HG03520 (cell line): ENCODE measurements at regions not wholly inside any gene's neighbourhood (a gene's known extent, or its start where the extent isn't known, plus 50 kb on each side); places are given as distances from the start of the nearest gene placed in this dataset.

ENCODE experiments used
- ATAC-seq: cut with Tn5 transposase; IDR thresholded peaks from one replicate; pipeline ENCODE4 v1.9.1; 2021; ENCODE audit warnings: mild to moderate bottlenecking, moderate library complexity; ENCODE audit not compliant: unreplicated experiment

DNA sequence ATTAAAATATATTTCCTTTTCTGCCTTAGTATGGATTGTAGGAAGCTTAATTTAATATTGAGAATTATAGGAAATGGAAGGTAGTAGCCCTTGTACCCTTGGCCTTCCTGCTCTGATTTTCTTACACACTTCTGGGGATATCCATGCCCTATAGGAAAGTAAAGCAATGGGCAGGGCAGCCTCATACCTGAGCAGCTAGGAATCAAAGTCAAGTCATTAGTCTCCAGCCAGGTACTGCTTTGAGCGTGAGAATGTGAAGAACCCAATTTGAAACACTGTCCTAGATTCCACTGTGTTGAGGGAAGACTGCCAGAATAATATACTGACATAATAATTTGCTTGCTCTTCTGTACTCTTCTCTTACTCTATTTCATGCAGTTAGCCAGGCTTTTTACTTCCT lies 51.0 kb upstream of the L3MBTL3 start:
- ATAC-seq = no peak

DNA sequence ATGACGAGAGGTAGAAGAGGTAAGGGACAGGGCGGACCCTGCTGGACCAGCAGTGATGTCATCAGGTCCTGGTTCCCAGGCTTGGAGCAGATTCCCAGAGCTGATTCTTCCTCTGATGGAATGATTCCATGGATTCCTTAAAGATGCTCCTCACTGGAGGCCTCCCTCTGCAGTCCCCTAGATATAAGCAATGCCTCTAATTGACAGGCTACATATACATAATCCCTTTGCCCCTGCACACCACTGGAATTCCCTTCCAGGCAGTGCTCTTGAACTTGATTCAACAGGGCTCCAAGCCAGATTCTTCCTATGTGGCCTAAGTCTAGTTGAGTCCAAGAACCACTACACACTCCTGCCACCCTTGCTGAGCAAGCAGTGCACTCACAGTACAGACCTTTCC lies 52.3 kb upstream of the L3MBTL3 start:
- ATAC-seq = no peak

DNA sequence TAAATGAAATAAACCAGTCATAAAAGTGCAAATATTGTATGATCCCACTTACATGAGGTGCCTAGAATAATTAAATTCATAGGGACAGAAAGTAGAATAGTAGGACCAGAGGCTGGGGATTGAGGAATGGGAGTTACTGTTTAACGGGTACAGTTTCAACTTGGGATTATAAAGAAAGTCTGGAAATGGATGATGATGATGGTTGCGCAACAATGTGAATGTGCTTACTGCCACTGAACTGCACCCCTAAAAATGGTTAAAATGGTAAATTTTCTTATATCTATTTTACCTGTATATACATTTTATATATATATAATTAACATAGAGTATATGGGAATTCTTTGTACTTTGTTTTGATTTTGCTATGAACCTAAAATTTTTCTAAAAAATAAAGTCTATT lies 53.3 kb upstream of the L3MBTL3 start:
- ATAC-seq = no peak

DNA sequence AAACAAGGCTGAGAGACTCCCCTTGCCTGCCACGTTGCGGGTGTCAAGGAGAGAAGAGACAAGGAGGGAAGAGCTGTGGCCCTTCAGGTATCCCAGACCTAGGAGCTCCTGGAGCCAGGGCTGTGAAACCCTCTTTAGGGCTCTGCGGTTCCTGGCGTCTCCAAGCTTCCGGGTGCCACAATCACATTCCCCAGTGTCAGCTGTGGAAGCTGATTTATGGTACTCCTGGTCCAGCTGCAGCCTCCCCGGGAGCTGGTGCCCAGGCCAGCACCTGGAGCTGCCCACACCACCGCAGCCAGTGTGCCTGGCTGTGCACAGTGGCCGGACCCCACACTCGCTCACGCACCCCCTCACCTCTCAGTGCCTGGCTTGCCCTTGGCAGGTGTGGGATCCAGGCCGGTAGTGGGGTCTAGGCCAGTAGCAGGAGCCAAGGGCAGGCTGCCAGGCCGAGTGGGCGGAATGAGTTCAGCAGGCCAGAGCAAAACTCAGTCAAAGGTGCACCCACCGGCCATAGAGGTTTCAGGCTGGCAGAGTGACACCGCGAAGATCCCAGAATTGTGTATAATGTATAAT lies 58.9 kb upstream of the L3MBTL3 start:
- ATAC-seq = no peak

DNA sequence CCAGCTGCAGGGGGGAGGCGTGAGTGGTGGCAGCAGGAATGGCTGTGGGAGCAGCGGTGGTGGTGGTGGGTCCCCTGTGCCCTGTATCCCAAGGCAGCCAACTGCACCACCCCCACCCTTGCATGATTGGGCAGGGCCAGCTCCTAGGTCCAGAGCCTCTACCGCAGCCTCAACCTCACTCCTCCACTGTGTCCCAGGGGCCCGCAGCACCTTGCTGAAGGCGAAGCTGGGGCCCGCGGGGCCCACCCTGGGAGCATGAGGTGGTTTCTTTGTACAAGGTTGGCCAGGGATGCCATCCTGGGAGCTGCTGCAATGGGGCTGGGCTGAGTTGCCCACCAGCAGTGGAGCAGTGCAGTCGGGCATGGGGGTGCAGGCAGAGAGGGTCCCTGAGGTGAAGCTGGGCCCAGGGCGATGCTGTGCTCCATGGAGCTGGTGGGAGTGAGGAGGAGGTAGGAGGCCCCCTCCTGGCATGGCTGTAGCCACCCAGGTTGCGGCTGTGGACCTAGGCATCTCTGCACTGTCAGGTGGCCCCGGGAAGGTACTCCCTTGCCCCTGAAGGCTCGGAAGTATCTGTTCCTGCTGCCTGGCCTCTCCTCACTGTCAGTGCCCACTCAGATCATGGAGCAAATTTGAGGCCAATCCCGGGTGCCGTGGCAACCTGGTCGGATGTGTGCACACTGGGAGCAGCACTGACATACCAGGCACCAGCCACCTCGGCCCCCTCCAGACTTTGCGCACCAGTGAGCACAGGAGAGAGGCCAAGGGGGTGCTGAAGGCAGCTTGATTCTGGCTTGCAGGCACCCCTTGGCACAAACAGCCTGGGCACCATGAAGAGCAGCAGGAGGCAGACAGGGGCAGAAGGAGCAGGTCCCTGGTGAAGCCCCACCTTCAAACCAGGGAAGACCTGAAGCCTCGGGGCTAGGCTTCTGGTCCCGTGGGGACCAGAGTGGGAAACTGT lies 60.2 kb upstream of the L3MBTL3 start:
- ATAC-seq = no peak

DNA sequence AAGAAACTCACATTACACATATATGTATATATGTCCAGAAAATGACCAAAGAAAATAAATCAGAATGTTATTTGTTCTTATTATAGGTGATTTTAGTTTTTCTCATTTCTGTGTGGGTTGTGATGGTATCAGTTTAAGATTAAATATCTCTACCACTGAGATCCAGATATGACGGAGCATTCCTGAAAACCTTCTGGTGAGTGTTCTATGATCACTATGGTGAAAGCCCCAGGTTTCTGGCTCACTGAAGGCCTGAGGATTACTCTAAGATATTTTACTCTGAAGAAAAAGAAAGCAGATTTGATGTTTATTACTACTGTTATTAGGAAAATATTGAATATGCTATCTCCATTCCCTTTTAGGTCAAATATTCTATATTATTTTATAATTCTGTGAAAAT lies 62.8 kb upstream of the L3MBTL3 start:
- no peak for ATAC-seq

DNA sequence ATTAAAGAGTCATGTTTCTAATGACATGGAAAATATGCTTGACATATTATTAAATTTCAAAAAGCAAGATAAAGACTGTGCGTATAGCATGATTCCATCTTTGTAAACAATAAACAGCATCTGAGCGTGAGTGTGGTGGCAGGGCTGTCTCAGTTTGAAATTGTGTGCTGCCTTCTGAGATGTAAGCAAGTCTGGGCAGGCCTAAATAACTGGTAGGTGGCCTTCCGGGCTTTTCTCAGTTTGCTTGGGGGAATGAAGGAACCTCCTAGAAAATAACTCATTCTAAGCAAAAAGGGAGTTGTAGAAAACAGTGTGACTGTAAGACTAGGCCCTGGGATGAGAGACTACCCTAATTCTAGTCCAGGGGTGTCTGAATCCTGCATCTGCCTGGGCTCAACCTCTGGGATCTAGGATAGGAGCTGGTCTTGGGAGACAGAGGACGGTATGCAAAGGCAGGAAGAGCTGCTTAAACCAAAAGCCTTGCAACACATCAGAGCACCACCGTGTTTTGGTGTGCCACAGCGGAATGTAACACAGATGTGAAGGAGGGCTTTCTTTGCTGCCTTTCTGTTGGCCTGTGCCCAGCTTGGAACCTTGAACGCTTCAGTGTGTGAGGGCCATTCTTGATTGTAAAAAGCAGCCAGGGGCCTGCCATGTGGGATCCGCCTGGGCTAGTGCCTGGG lies 63.5 kb upstream of the L3MBTL3 start:
- ATAC-seq = no peak

DNA sequence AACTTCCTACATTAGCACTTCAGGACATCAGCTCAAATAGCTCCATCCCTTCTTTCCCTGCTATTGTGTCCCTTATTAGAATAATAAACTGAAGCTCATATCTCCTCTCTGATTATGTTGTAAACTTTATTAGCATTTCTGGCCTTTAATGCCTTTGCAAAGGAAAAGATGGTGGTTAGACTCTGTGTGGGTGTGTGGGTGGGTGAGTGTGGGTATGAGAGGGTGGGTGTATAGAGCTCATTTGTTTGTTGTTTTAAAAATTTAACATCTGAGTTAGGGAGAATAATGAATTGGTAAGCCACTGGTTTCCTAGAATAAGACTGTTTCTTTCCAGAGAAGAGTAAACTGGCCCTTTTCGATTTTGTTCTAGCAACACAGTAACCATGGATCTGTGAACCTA lies 70.6 kb upstream of the L3MBTL3 start:
- no peak for ATAC-seq

DNA sequence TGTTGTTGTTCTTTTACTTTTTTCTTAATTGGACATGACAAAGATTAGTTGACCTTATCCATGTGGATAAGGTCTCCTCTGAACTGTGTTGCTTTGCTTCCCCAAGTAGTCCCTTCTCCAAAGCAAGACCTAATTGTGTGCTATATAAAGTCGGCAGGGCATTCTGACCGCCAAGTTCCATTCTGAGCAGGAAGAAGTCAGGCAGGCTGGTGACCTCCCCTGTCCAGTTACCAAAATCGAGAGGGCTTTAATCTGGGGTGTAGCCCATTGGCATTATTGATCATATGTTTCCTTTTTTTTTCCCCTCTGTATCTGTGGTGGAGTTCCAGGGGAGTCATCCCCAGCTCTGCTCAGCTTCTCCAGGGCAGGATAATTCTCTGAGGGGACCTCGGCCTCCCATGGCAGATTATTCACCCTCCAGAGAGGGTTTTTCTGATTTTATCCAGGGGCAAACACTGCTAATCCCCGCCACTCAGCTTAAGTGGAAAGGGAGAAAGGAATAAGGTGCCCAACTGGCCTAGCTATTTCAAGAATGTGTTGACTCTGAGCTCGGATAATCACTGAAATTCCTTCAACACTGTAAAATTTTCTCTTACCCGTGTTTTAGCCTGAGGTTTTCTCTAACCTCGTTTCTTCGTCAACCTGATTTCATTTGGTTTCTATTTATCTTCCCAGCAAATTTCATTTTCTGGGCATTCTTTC lies 71.8 kb upstream of the L3MBTL3 start:
- no peak for ATAC-seq

DNA sequence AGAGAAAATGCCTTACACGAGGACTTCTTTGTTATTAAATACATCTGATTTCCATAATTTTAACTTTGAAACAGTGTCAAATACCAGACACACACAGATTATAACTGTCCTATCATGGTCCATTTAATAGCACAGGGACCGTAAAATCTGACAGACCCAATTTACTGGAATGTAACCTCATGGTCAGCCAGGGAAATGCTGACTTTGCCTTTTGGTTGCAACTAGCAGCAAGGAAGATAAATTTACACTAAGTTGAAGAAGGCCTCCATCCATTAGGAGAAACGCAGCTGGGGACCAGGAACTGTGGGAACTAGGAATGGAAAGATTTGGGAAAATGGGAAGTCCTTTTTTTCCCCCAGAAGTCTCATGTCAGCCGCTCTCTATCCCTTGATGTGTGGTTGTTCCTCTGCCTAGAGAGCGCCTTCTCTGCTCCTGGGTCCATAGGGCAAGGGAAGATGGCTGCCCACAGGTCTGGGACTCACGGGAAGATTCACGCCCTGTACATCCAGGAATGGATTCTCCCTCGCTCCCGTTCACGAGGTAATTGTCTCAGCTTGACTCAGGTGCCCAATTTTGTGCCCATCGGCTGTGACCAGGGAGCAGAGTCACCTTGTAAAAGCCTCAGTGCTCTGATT lies 74.6 kb upstream of the L3MBTL3 start:
- ATAC-seq = no peak

DNA sequence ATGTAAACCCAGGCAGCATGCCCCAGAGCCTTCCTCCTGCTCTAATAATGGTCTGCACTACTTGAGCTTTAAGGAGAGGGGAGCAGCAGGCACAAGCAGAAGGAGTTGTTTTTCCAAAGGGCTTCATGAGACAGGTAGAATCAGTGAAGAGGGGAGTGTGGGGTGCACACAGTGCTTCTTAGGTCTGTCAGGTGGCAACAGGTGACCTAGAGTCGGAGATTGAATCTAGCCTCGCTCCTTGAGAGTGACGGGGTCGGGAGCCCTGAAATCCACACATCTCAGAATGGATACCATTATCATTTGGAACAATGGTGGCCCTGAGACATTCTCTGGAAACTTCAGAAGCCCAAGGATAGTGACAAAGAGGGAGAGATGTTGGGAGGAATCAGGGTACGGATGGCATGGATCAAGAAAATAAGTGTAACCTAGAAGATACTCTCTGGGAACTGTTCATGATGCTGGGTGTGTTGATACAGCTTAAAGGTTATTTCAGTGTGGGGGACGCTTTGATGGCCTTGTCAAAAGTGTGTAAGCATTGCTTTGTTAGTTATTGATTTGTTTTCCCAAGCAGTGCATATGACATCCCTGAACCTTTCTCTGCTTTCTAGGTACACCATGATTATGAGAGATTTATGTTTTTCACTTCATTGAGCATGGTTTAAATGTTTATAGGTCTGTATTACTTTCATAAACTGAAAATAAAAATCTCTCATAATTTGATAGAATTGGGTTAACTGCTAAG lies 77.8 kb upstream of the L3MBTL3 start:
- no peak for ATAC-seq

DNA sequence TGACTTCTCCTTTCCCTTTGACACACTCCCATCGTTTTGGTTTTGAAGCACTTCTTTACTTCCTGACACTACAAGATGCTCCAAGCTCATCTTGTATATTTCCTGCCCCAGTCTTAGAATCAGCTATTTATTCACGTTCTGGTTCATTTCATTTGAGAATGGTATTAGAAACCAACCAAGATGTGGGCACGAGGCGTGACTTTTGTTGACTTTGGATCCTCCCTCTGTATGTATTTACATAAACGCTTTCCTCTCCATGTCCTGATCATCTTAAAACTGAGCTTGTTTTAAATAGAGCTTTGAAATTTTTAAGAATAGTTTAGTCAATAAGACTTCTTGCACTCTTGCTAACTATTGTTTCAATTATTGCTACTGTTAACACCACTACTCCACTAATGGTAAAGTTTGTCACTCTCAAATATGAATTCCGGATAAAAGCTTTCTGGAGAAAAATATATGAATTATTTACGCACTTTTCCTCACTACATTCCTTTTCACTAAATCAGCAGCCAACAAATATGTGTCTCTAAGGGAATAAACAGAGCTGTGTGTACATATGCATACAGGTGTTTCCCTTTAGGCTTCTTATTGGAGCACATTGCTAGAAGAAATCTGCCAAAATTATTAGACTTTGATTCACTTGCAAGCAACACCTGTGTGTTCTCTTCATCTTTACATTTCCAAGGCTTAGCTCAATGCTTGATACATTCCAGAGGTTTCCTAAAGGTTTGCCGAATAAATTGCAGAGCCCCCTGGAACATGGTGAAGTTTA lies 77.3 kb upstream of the TMEM244 start:
- ATAC-seq = no peak

DNA sequence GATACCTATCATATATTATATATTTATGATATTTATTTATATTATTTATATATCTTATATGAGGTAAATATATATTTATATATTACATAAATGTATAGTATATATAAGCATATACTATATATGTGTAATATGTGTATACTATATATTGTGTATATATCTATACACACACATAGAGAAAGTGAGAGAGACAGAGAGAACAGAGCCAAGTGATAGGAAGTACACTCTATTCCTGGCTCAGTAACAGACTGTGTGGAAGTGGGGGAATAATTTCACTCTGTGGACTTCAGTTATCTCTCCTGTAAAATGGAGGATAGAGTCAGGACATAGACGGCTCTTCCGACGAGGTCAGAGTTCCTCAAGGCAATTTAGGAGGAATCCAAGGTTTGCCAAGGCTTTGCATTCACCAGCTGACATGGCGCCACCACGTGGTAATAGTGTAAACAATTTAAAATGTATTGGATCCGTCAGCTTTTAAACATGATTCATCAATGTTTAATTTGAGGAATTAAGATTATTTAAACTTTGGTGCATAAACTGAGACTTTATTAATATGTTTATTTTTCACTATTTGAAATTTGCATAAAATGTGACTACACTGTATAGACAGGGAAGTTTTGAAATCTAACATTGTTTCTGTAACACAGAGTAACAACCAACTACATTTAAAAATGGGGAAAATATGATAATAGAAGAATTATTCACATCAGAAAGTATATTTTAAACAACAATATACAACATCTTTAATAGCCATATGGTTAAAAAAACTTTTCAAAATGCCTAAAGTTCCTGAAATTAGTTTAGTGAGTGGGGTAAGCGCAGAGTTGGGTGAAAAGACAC lies 75.4 kb upstream of the TMEM244 start:
- peak; percentile 63 for ATAC-seq

DNA sequence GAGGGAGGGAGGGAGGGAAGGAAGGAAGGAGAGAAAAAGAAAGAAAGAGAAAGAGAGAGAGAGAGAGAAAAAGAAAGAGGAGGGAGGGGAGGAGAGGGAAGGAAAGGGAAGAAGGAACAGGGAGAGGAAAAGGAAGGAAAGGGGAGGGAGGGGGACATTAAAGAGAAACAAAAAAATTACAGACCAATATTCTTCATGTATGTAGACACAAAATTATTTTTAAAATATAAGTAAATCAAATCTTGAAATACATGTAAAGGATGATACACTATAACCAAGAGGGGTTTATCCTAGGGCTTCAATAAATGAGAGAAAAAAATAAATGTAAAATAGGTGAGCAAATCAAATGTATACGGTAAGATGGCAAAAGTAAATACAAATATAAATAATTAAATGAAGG lies 71.2 kb upstream of the TMEM244 start:
- no peak for ATAC-seq

DNA sequence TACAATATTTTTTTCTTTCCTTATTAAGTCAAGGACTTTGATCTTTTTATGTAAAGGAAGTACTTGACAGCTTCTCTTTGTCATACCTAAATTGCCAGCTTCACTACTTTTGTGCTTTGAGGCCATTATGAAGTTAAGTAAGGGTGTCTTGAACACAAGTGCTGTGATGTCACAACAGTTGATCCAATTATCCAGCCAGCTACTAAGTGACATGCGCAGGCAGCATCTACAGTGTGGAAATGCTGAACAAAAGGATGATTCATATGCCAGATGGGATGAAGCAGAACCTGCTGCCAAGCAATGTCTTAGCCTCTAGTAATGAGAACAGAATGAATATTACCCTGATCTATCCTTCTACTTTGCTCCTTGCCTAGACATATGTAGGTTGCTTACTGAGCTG lies 68.3 kb upstream of the TMEM244 start:
- ATAC-seq = no peak

DNA sequence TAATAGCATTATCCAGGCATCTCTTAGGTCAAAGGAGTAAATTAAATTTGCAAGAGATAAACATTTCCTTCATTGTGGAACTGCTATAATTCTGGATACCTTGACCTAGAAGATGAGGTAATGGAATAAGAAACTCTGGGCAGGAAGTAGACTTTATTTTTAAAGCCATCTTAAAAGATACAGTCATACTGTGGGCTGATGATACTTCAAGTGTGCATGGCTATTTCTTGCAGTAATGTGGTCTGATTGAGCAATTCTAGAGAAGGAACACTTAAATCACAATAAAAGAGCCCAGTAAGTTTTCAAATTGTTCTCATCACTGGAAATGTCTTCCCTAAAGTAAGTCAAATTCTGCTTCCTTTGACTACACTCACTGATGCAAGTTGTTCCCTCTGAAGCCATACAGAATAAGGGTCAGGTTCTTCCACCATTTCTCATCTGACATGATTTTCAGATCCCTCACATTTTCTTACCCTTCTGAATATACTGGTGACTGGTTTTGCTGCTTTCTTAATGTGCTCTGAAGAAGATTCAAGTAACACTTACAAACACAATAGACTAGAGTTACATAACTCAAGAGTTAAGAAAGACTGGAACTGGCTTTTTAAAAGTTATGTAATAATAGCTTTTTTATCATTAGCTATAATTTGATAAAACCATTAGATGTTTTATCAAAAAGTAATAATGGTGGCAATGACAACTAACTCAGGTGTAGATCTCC lies 62.6 kb upstream of the TMEM244 start:
- no peak for ATAC-seq

DNA sequence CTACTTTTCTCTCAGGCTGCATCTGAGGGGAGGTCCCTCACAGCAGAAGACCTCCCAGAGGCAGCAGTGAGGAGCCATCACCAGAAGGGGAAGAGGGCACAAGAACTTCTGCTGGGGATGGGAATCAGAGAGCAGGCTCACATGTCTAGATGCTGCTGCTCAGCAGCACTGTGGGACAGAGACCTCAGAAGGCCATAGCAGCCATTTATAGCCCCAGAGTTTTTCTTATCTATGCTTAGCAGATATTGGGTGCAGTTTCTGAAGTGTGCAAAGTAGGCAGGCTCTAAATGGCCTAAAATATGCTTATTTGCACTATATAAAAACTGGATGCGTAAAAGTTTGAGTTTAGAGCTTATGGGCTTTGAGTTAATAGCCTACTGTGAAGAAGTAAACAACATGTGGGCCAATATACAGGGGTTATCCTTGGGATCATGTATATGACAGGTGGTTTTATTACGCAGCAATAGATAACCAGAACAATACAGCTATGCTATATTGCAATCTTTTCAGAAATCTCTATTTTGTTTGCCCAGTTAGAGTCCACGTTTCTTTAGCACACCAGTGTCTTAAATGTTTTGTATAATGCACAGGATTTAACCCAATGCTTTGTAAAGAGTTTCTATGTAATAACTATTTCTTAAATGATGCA lies 60.2 kb upstream of the TMEM244 start:
- no peak for ATAC-seq
